ENCODE measurements at regions not wholly inside any gene's neighbourhood (a gene's known extent, or its start where the extent isn't known, plus 50 kb on each side); places are given as distances from the start of the nearest gene placed in this dataset.

GRCh38 chr16:50994995-50995394, 156.1 kb downstream of the SALL1 start:
- no peak for DNase-seq
- no peak for ATAC-seq
- Histone ChIP-seq H3K4me1 (no peaks in the 10 kb centered on the region), H3K9me3 (no peaks in the 10 kb centered on the region), H3K4me3 (no peak overlapping the region), H3K36me3 (replicated peaks in 1 of 2; ENCODE audit: insufficient read depth in 1 of 2, low read depth in 2 of 2) (no peaks in the 10 kb centered on the region), H3K27ac (no peak overlapping the region), H3K27me3 (no peaks in the 10 kb centered on the region)
- 90 to 95% methylated on average over 7 to 8 of the region's 8 CpGs for WGBS, 2 donors
- intact Hi-C loops (cut with DNase I), result no loop called here
- TF ChIP-seq CTCF (IDR thresholded peaks at IDR 0.05) (no peak), POLR2A (IDR thresholded peaks at IDR 0.05) (no peak)

DNA sequence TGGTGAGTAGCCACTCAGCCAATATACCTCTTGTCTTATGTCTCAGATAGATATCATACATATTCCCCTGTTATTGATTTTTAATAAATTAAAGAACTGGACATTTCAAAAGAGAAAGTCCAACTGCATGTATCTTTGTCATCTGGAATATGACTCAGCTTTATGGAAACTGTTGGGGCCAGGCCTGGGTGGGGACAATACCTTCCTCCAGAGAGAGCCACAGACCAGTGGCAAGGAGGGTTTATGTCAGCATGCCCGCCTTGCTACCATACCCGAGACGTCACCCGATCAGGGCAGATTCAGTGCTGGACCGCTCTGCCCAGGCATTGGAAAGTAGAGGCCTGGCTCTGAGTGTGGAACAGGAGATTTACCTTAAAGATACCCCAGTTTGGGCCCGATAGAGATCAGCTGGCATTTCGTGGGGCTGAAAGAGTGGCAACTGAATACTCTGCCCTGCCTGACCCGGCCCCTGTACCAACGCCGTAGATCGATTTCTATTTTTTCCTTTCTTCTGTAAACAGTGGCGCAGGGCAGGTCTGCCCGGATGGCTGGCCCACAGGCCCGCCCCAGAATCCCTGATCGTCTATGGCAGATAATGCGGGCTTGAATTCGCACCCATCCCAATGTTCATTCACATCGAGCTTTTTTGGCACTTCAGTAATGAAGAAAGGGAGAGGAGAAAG, 158.6 kb downstream of the SALL1 start:
- TF ChIP-seq POLR2A (IDR thresholded peaks at IDR 0.05) (no peak), CTCF (IDR thresholded peaks at IDR 0.05) (no peak)
- 84 to 85% methylated on average over 18 of the region's 18 CpGs for WGBS, 2 donors
- Histone ChIP-seq H3K27ac (no peak overlapping the region), H3K4me3 (no peak overlapping the region), H3K9me3 (no peaks in the 10 kb centered on the region), H3K27me3 (no peaks in the 10 kb centered on the region), H3K4me1 (no peaks in the 10 kb centered on the region), H3K36me3 (replicated peaks in 1 of 2; ENCODE audit: insufficient read depth in 1 of 2, low read depth in 2 of 2) (no peaks in the 10 kb centered on the region)
- DNase-seq (no peak), ATAC-seq (no peak)
- intact Hi-C loops (cut with DNase I), result no loop called here

GRCh38 chr16:50991436-50991835, 159.6 kb downstream of the SALL1 start:
- Histone ChIP-seq H3K4me3 (no peak overlapping the region), H3K36me3 (replicated peaks in 1 of 2; ENCODE audit: insufficient read depth in 1 of 2, low read depth in 2 of 2) (no peaks in the 10 kb centered on the region), H3K9me3 (no peaks in the 10 kb centered on the region), H3K4me1 (no peaks in the 10 kb centered on the region), H3K27me3 (no peaks in the 10 kb centered on the region), H3K27ac (no peak overlapping the region)
- DNase-seq, result no peak
- WGBS, 2 donors, result 84 to 88% methylated on average over 13 of the region's 13 CpGs
- intact Hi-C loops (cut with DNase I), result no loop called here
- no peak for ATAC-seq
- no peak for TF ChIP-seq POLR2A (IDR thresholded peaks at IDR 0.05)

DNA sequence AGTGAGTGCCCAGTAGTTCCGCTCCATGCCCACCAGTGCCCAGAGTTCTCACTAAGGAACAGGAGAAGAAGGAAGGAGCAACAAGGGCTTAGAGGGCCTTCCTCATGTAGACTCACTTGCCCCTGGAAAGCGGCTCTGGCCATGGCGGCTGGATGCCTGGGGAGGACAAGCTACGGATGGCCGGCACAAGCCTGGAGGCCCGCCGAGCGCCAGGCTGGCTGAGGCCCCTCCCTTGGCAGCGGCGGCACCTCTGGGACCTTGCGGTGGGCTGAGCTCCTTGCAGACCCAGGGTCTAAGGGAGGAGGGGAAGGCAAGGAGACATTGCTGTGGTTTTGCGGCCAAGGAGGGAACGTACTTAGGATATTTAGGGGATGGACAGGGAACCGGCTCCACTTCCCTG, 160.1 kb downstream of the SALL1 start:
- no peak for DNase-seq
- Histone ChIP-seq H3K27me3 (no peaks in the 10 kb centered on the region), H3K4me1 (no peaks in the 10 kb centered on the region), H3K36me3 (replicated peaks in 1 of 2; ENCODE audit: insufficient read depth in 1 of 2, low read depth in 2 of 2) (no peaks in the 10 kb centered on the region), H3K9me3 (no peaks in the 10 kb centered on the region), H3K4me3 (no peak overlapping the region), H3K27ac (no peak overlapping the region)
- intact Hi-C loops (cut with DNase I), result no loop called here
- ATAC-seq, result no peak
- 97 to 98% methylated on average over 14 of the region's 14 CpGs for WGBS, 2 donors
- TF ChIP-seq CTCF (IDR thresholded peaks at IDR 0.05) (no peak), POLR2A (IDR thresholded peaks at IDR 0.05) (no peak)

GRCh38 chr16:50989047-50989446, 162.0 kb downstream of the SALL1 start:
- no peaks in the 10 kb centered on the region for H3K4me1 ChIP-seq
- H3K36me3 ChIP-seq (replicated peaks in 1 of 2; ENCODE audit: insufficient read depth in 1 of 2, low read depth in 2 of 2), result no peaks in the 10 kb centered on the region
- ATAC-seq (no peak), DNase-seq (no peak)
- intact Hi-C loops (cut with DNase I), result no loop called here
- 68 to 83% methylated on average over 1 of the region's 1 CpG for WGBS, 2 donors
- H3K4me3 ChIP-seq, result no peak overlapping the region
- H3K27me3 ChIP-seq, result no peaks in the 10 kb centered on the region
- no peaks in the 10 kb centered on the region for H3K9me3 ChIP-seq
- TF ChIP-seq CTCF (IDR thresholded peaks at IDR 0.05), result no peak
- no peak for TF ChIP-seq POLR2A (IDR thresholded peaks at IDR 0.05)
- H3K27ac ChIP-seq, result no peak overlapping the region
